ENCODE measurements at regions not wholly inside any gene's neighbourhood (a gene's known extent, or its start where the extent isn't known, plus 50 kb on each side); places are given as distances from the start of the nearest gene placed in this dataset.

DNA sequence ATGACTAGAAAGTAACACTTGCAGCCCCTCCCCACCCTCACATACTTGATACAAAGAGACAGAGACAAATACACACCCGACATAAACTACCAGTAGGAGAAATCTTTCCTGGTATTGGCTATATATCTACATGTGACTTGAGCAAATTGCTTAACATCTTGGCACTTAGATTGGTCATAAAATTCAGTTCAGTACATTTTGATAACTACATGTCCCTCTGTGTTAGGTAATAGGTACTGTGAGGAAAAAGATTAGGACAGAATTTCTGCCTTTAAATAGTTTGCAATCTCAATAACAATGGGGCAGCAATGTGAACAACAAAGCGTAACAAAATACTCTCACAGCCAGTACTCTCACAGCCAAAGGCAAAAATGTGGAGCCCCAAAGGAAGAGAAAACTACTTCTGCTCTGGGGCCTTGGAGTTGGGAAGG, 670.0 kb upstream of the ACVR2A start:
- TF ChIP-seq, protein P1, sequence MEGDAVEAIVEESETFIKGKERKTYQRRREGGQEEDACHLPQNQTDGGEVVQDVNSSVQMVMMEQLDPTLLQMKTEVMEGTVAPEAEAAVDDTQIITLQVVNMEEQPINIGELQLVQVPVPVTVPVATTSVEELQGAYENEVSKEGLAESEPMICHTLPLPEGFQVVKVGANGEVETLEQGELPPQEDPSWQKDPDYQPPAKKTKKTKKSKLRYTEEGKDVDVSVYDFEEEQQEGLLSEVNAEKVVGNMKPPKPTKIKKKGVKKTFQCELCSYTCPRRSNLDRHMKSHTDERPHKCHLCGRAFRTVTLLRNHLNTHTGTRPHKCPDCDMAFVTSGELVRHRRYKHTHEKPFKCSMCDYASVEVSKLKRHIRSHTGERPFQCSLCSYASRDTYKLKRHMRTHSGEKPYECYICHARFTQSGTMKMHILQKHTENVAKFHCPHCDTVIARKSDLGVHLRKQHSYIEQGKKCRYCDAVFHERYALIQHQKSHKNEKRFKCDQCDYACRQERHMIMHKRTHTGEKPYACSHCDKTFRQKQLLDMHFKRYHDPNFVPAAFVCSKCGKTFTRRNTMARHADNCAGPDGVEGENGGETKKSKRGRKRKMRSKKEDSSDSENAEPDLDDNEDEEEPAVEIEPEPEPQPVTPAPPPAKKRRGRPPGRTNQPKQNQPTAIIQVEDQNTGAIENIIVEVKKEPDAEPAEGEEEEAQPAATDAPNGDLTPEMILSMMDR (IDR thresholded peaks at IDR 0.05), result no peak
- TF ChIP-seq POLR2AphosphoS5 (IDR thresholded peaks at IDR 0.05) (no peak), POLR2A (IDR thresholded peaks at IDR 0.05) (no peak)
